Prostate gland (tissue), 2 donors: ENCODE measurements at regions not wholly inside any gene's neighbourhood (a gene's known extent, or its start where the extent isn't known, plus 50 kb on each side); places are given as distances from the start of the nearest gene placed in this dataset.

Source experiments
- CTCF ChIP-seq, 4 experiments: fragments of 200-600 bp in 2 of 4; fragments of 450-650 bp in 2 of 4; sonication (generic) in 2 of 4; IDR thresholded peaks; 1 replicate in 3 of 4; 2 replicates in 1 of 4; pipeline ENCODE4 v1.5.1; 2016 to 2019; ENCODE audit warnings: antibody characterized with exemption in 4 of 4, mild to moderate bottlenecking in 2 of 4, moderate library complexity in 2 of 4
- POLR2A ChIP-seq: fragments of 450-650 bp; IDR thresholded peaks from one replicate; pipeline ENCODE4 v1.6.1; 2016; ENCODE audit warnings: antibody characterized with exemption, mild to moderate bottlenecking

- no peak for TF ChIP-seq CTCF (IDR thresholded peaks at IDR 0.05)
- no peak for TF ChIP-seq POLR2A
Measured at GRCh38 chr7:10568891-10569290, 404.8 kb upstream of the PHF14 start.
